HUES48 (cell line): ENCODE measurements at regions not wholly inside any gene's neighbourhood (a gene's known extent, or its start where the extent isn't known, plus 50 kb on each side); places are given as distances from the start of the nearest gene placed in this dataset.
"Not testable (repeated sequence)": the region's sequence is repeated elsewhere in the genome, so short reads cannot be mapped to it uniquely, and the experiment has no call there.

Experiments used
- H3K27ac ChIP-seq: one replicate; pipeline ENCODE4 v1.7.0; 2013; ENCODE audit warnings: low read depth, low read length, inconsistent platforms
- H3K27me3 ChIP-seq: 2 replicates; pipeline ENCODE4 v1.6.1; 2013; ENCODE audit warnings: mild to moderate bottlenecking, low read length; ENCODE audit not compliant: control insufficient read depth, insufficient read depth
- H3K36me3 ChIP-seq: 2 replicates; pipeline ENCODE4 v1.6.1; 2013; ENCODE audit warnings: low read length; ENCODE audit not compliant: control insufficient read depth, insufficient read depth
- H3K4me1 ChIP-seq: 2 replicates; pipeline ENCODE4 v1.6.1; 2013; ENCODE audit warnings: mild to moderate bottlenecking, low read length; ENCODE audit not compliant: control insufficient read depth, insufficient read depth
- H3K4me3 ChIP-seq: 2 replicates; pipeline ENCODE4 v1.5.1; 2013; ENCODE audit warnings: mild to moderate bottlenecking, low read depth, low read length
- H3K9ac ChIP-seq: 2 replicates; pipeline ENCODE4 v1.6.1; 2013; ENCODE audit warnings: mild to moderate bottlenecking, low read depth, low read length, moderate library complexity
- H3K9me3 ChIP-seq: 2 replicates; pipeline ENCODE4 v1.6.1; 2013; ENCODE audit warnings: low read length; ENCODE audit not compliant: control insufficient read depth, insufficient read depth

DNA sequence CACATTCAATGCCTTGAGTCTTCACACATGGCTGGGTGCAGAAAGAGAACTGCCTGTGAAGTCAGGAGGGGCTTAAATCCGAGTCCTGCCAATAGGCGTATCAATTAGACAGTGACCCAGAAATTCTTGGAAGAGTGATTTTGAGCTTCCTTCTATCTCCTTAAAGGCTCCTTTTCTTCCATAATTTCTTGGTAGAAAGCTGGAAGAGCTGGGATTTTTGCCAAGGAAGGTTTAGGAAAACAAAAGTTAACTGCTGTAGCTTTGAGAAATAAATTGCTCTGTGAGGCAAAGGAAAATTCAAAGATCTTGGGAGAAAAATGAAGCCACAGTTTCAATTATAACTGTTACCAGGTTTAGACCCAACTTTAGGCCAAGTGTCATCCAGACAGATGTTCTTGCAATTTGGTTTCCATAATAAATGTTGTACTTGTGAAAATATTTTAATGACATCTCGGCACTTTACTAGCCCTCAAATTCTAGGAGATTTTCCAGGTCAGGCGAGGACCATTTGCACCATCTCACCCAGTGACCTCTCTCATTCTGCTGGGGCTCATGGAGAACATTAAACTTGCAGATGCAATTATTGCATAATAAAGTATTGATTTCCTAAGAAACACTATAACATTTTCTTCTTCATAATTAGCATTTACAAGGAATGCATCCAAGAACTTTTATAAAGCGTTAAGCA, 329.7 kb upstream of the MEIS1 start:
- Histone ChIP-seq H3K9ac (no peak overlapping the region), H3K27ac (no peak overlapping the region), H3K4me3 (no peak overlapping the region), H3K9me3 (no peaks in the 10 kb centered on the region), H3K27me3 (no peaks in the 10 kb centered on the region), H3K4me1 (no peaks in the 10 kb centered on the region), H3K36me3 (no peaks in the 10 kb centered on the region)

DNA sequence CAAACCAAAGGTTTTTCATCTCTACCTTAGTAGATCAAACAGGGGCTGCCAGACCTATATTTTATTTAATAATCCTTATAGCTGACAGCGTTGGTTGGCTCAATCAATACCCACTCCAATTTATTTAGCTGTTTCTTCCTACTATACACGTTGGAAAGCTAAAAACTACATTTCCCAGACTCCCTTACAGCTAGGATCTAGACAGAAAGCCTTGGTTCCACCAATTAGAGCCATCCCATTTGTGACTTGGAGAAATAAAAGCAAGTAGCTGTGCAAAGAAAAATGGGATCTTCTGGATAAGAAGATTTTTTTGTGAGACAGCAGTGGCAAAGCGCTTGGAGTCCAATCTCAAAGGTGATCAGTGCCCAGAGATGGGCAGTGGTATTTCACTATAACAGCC, 331.3 kb upstream of the MEIS1 start:
- H3K27ac ChIP-seq: no peak overlapping the region
- no peak overlapping the region for H3K4me3 ChIP-seq
- H3K4me1 ChIP-seq: no peaks in the 10 kb centered on the region
- no peaks in the 10 kb centered on the region for H3K9me3 ChIP-seq
- no peaks in the 10 kb centered on the region for H3K36me3 ChIP-seq
- no peak overlapping the region for H3K9ac ChIP-seq
- no peaks in the 10 kb centered on the region for H3K27me3 ChIP-seq

DNA sequence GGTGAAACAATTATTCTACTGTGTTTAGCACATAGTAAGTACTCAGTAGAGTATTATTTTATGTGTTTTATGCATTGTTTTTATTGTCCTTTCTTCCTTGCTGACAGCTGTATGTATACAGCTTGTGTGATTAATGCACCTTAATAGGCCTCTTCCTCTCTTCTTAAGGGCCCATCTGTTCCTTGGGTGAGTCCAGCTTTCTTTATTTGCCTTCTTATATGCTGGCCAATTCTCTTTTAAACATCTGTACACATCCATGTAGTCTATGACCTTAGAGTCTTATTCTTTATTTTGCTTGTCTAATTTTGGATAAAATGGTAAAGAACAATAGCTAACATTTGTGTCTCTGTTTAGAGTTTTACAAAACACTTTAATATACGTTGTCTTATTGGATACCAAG, 333.7 kb upstream of the MEIS1 start:
- no peak overlapping the region for H3K4me3 ChIP-seq
- no peaks in the 10 kb centered on the region for H3K36me3 ChIP-seq
- no peaks in the 10 kb centered on the region for H3K27me3 ChIP-seq
- H3K27ac ChIP-seq: no peak overlapping the region
- H3K9me3 ChIP-seq: no peaks in the 10 kb centered on the region
- no peak overlapping the region for H3K9ac ChIP-seq
- no peaks in the 10 kb centered on the region for H3K4me1 ChIP-seq

DNA sequence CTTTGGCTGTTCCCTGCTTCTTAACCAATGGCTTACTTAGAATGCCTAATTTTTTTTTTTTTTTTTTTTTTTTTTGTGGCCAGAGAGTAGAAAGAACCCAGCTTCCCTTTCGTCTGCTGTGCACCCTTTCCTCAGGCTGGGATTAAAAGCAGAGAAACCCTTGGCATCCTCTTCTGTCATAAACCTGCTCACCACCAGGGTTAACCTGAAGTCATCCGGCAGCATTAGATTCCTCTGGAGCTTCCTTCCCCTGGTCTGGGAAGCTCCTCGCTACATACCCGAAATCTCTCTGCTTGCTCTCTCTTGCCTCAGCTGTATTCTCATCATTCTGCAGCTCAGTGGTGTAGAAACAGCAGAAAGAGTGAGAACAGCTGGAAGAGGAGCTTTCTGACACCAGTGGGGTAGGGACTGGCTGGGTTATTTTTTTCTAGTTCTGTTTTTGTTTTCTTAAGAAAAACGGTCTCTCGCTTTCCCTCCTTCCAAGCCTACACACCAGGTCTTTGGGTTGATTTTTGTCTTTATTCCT, 339.0 kb upstream of the MEIS1 start:
- H3K9me3 ChIP-seq: no peaks in the 10 kb centered on the region
- H3K36me3 ChIP-seq: no peaks in the 10 kb centered on the region
- no peak overlapping the region for H3K4me3 ChIP-seq
- H3K9ac ChIP-seq: no peak overlapping the region
- no peak overlapping the region for H3K27ac ChIP-seq
- H3K4me1 ChIP-seq: no peaks in the 10 kb centered on the region
- no peaks in the 10 kb centered on the region for H3K27me3 ChIP-seq

DNA sequence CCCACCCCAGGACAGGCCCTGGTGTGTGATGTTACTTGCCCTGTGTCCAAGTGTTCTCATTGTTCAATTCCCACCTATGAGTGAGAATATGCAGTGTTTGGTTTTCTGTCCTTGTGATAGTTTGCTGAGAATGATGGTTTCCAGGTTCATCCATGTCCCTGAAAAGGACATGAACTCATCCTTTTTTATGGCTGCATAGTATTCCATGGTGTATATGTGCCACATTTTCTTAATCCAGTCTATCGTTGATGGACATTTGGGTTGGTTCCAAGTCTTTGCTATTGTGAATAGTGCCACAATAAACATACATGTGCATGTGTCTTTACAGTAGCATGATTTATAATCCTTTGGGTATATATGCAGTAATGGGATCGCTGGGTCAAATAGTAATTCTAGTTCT, 340.2 kb upstream of the MEIS1 start:
- H3K4me3 ChIP-seq, H3K4me1 ChIP-seq, H3K27ac ChIP-seq, H3K9ac ChIP-seq, H3K9me3 ChIP-seq, H3K36me3 ChIP-seq, H3K27me3 ChIP-seq: not testable (repeated sequence)

DNA sequence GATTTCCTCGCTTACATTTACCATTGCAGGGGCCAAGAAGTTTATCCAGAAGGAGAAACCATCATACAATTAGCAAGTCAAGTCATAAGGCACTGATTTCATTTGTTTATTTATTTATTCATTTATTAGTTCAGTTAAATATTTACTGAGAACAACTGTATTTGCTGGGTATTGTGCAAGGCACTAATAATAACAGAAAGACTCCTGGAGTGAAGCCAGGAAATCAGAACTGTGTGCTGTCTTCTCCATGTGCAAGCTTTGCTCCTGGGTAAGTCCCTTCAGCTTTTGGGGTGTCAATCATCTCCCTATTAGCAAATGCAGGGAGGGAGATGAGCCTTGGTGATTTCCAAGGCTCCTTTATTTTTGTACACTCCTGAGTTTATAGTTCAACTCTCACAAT, 341.6 kb upstream of the MEIS1 start:
- no peak overlapping the region for H3K4me3 ChIP-seq
- no peaks in the 10 kb centered on the region for H3K4me1 ChIP-seq
- no peak overlapping the region for H3K9ac ChIP-seq
- H3K27ac ChIP-seq: no peak overlapping the region
- H3K27me3 ChIP-seq: no peaks in the 10 kb centered on the region
- no peaks in the 10 kb centered on the region for H3K36me3 ChIP-seq
- H3K9me3 ChIP-seq: no peaks in the 10 kb centered on the region

DNA sequence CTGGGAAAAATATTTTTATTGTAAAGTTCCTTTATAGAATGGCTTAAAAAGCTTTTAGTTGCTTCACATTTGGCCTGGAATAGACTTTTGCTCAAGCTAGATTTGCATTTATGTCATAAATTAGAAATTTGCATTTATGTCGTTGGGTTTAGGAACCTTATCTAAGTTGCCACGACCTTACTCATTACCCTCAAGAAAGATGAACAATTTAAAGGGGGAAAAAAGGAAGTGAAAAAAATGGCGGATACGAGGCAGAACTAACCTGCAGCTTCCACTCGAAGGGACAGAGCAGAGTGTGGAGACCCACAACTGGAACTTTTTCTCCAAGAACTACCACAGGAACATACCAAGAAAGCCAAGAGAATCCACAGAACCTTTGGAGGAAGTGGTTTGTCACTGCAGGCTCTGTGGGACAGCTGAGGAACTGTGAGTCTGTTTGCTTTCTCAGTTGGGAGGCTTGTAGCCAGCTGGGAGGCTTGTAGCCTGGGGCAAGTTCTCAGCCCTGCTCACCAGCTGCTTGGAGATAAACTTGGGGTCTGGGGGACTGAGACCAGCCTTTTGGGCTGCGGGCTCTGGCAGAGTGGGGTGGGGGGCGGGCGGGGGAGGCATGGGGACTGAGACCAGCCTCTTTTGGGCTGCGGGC, 349.9 kb upstream of the MEIS1 start:
- H3K4me3 ChIP-seq: no peak overlapping the region

DNA sequence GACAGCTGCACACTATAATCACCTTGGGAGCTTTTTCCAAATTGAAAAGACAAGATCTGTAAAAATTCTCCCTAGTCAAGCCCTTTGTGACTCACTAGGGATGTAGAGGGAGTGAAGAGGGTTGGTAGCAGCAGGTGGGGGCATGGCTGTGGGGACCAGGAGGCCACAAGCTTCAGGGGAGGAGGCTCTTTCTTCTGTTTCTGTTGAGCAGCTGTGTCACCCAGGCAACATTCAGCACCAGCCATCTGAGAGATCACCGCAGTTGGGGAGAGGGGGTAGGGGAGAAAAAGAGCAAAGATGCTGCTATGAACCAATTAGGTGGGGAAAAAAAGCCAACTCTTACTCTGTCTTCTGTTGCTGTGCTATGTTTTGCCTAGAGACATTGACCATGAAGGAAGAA, 352.3 kb upstream of the MEIS1 start:
- H3K9ac ChIP-seq: no peak overlapping the region
- no peaks in the 10 kb centered on the region for H3K36me3 ChIP-seq
- H3K4me1 ChIP-seq: no peaks in the 10 kb centered on the region
- H3K27ac ChIP-seq: no peak overlapping the region
- no peaks in the 10 kb centered on the region for H3K9me3 ChIP-seq
- no peaks in the 10 kb centered on the region for H3K27me3 ChIP-seq
- no peak overlapping the region for H3K4me3 ChIP-seq

More for the DNA sequence above, 349.9 kb upstream of the MEIS1 start:
- Histone ChIP-seq H3K36me3 (no peaks in the 10 kb centered on the region), H3K9me3 (no peaks in the 10 kb centered on the region), H3K4me1 (no peaks in the 10 kb centered on the region), H3K9ac (no peak overlapping the region), H3K27ac (no peak overlapping the region), H3K27me3 (no peaks in the 10 kb centered on the region)

DNA sequence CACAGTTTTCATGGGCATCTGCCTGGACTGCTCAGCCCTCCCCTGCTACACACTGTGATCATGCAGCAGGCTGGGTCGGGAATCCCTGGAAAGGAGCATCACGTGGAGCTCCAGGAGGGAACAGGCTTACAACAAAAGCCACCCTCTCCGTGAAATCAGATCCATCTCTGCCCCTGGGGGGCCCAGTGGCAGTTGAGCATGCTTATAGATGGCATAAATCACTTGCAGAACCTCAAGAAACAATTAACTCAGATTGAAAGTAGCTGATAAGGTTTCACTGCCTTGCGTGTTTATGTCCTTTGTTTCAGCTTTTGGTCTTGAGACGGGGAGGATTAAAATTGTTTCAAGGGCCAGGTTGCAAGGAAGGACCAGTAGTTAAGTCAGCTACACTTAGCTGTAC, 354.8 kb upstream of the MEIS1 start:
- Histone ChIP-seq H3K4me1 (no peaks in the 10 kb centered on the region), H3K4me3 (no peak overlapping the region), H3K9me3 (no peaks in the 10 kb centered on the region), H3K27ac (no peak overlapping the region), H3K27me3 (no peaks in the 10 kb centered on the region), H3K9ac (no peak overlapping the region), H3K36me3 (no peaks in the 10 kb centered on the region)

DNA sequence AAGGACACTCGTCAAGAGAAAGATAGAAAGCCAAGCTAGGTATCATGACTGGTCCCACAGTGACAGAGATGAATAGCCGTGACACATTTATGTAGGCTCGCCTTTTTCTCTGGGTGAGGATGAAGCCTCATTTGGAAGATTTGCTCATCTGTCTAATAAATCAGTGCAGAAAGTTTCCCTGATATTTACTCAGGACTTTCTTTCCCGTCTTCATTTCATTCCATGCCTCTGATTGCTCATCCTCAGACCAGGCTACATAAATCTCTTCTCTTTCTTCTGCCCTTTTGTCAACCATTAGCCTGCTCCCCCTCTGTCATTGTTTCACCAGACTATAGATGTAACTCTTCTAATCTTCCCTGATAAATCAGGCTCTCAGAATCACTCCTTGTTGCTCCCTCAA, 361.8 kb upstream of the MEIS1 start:
- no peak overlapping the region for H3K4me3 ChIP-seq
- no peak overlapping the region for H3K9ac ChIP-seq
- H3K36me3 ChIP-seq: no peaks in the 10 kb centered on the region
- H3K9me3 ChIP-seq: no peaks in the 10 kb centered on the region
- 0 out of 2 replicates have a peak, but pooled peaks cover 4% of the 10 kb centered on the region for H3K4me1 ChIP-seq
- no peak overlapping the region for H3K27ac ChIP-seq
- H3K27me3 ChIP-seq: no peaks in the 10 kb centered on the region

DNA sequence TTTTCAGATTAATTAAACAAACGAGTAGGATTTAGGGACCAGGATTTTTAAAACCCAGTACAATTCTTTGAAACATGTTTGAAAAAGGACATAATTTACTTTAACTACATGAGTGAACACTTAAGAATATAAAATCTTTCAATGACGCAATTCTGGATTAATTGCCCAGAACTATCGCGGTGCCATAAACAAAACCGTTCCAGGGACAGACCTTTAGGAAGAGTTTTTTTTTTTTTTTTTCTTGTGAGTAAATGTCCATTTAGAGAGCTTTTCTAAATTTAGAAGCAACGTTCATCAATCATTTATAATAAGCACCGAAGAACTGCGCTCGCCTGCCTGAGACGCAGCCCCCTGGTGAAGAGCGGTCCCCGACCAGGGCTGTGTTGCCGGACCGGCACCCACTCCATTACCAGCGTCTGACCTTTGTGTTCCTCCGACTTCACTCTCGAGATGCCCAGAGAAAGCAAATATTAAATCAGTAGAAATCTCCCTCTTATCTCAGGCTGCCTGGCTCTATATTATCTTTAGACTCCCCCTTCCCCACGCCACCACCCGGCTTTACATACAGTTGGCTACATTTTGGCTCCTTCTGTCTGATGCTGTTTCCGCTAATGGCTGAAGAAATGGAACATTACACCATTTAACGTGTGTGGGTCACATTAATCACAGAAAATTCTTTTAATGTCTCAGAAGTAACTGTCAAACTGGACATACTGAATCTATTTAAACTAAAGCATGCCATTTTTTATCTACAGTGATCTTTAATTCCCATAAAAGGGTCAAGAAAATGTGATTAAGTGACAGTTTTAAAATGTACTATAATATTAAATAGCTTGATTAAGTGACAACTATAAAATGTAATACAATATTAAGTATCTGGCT, 364.0 kb upstream of the MEIS1 start:
- H3K4me1 ChIP-seq: 0 out of 2 replicates have a peak, but pooled peaks cover 4% of the 10 kb centered on the region
- no peak overlapping the region for H3K9ac ChIP-seq
- no peak overlapping the region for H3K27ac ChIP-seq
- no peaks in the 10 kb centered on the region for H3K9me3 ChIP-seq
- no peaks in the 10 kb centered on the region for H3K36me3 ChIP-seq
- H3K27me3 ChIP-seq: no peaks in the 10 kb centered on the region
- no peak overlapping the region for H3K4me3 ChIP-seq
